ENCODE measurements at regions not wholly inside any gene's neighbourhood (a gene's known extent, or its start where the extent isn't known, plus 50 kb on each side); places are given as distances from the start of the nearest gene placed in this dataset.

- TF ChIP-seq CTCF (IDR thresholded peaks at IDR 0.05) (no peak), POLR2A (IDR thresholded peaks at IDR 0.05) (no peak)
Observed at GRCh38 chr4:170230242-170230641, 140.5 kb upstream of the AADAT start.

Measured in body of pancreas (tissue), 4 donors.